HUES48 (cell line): ENCODE measurements at regions not wholly inside any gene's neighbourhood (a gene's known extent, or its start where the extent isn't known, plus 50 kb on each side); places are given as distances from the start of the nearest gene placed in this dataset.

Source experiments
- H3K27ac ChIP-seq: one replicate; pipeline ENCODE4 v1.7.0; 2013; ENCODE audit warnings: low read depth, low read length, inconsistent platforms
- H3K27me3 ChIP-seq: 2 replicates; pipeline ENCODE4 v1.6.1; 2013; ENCODE audit warnings: mild to moderate bottlenecking, low read length; ENCODE audit not compliant: control insufficient read depth, insufficient read depth
- H3K36me3 ChIP-seq: 2 replicates; pipeline ENCODE4 v1.6.1; 2013; ENCODE audit warnings: low read length; ENCODE audit not compliant: control insufficient read depth, insufficient read depth
- H3K4me1 ChIP-seq: 2 replicates; pipeline ENCODE4 v1.6.1; 2013; ENCODE audit warnings: mild to moderate bottlenecking, low read length; ENCODE audit not compliant: control insufficient read depth, insufficient read depth
- H3K4me3 ChIP-seq: 2 replicates; pipeline ENCODE4 v1.5.1; 2013; ENCODE audit warnings: mild to moderate bottlenecking, low read depth, low read length
- H3K9ac ChIP-seq: 2 replicates; pipeline ENCODE4 v1.6.1; 2013; ENCODE audit warnings: mild to moderate bottlenecking, low read depth, low read length, moderate library complexity
- H3K9me3 ChIP-seq: 2 replicates; pipeline ENCODE4 v1.6.1; 2013; ENCODE audit warnings: low read length; ENCODE audit not compliant: control insufficient read depth, insufficient read depth

DNA sequence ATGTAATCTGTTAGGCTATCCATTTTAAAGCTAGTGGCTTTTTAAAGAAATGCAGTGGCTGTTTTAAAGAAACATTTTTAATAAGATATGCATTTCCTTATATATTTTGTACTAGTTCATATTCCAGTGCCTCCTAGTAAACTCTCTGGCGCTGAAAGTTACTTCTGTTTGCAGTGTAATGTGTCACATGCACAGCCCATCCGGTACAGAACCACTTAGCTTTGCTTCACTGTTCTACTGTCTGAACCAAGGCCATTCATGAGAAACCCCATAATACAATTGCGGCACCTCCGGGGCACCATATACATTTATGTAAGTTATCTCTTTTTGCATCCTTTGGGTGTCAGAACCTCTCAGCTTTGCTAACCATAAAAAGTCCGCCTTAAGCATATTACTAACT is 114.6 kb upstream of the KCTD1 start:
- Histone ChIP-seq H3K27ac (no peak overlapping the region), H3K36me3 (no peaks in the 10 kb centered on the region), H3K9me3 (no peaks in the 10 kb centered on the region), H3K27me3 (peaks cover 21% of the 10 kb centered on the region), H3K4me3 (no peak overlapping the region), H3K9ac (no peak overlapping the region), H3K4me1 (peaks cover 6% of the 10 kb centered on the region)

DNA sequence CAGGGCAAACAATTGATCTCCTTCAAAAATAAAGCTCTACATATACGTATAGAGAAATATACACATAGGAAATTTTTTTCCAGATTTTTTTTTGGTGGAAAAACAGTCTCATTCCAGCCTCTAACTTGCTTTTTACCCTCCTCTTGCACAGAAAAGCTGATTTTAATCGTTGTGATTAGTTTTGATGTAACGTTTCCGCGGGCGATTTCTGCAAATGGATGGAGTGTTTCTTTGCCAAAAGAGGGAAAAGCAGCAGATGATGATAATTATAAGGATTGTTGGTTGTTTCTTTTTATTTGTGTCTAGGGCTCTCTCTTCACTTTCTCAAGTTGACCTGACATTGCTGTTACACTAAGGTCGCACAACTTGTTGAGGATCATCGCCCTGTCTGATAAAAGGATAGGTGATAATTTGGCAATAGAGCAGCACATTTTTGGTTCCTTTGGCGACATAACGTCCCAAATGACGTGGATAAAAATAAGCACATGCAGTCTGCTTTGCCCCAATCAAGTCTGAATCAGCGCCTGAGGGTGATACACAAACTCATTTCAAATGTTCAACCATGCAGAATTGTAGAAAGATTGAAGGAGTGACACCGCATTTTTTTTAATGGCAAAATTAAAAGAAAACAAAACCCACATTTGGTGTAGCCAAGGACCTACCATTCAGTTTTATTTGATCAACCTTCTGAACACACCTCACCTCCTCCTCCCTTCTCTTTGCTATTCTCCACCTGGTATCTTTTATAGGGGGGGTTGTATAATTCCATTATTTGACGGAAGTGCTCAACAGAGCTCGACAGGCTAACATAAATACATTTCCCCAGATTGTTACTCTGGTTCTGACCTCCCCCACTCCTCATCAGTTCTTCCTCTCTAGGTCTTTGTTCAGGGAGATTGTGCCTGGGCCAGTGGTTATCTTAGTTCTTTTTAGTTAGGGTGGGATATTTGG is 109.6 kb upstream of the KCTD1 start:
- no peaks in the 10 kb centered on the region for H3K9me3 ChIP-seq
- H3K36me3 ChIP-seq = no peaks in the 10 kb centered on the region
- peaks cover 49% of the 10 kb centered on the region for H3K27me3 ChIP-seq
- H3K9ac ChIP-seq = peak overlapping the region; percentile 60; the same call in 1 of the 2 replicates
- H3K4me1 ChIP-seq = peaks cover 32% of the 10 kb centered on the region
- no peak overlapping the region for H3K27ac ChIP-seq
- peak overlapping the region; percentile 89 for H3K4me3 ChIP-seq

DNA sequence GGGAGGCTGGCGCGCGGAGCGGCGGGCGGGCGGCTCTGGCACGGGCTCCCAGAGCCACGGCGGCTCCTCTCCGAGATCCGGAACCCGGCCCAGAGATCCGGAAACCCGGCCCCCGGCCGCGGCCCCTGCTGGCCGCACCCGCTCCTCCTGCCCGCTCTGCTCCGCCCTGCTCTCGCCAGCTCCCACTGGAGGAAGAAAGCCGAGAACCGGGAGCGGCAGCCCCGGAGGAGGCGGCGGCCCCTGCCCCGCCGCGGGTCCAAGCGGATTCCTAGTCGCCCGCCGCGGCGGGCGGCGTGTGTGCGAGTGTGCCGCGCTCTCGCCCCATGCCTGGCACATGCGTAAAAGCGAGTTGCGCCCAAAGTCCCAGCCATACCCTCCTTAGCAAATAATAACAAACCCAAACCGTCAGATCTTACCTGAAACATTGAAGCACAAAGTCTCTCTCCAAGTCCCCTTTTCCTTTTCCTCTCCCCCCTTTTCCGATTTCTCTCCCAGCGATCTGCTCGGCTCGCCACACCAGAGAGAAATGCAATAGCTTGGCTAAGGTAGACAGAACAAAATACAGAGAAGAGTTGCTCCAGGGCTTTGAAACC is 108.7 kb upstream of the KCTD1 start:
- Histone ChIP-seq H3K36me3 (no peaks in the 10 kb centered on the region), H3K4me3 (peak overlapping the region; percentile 89), H3K9me3 (no peaks in the 10 kb centered on the region), H3K27me3 (peaks cover 58% of the 10 kb centered on the region), H3K27ac (peak overlapping the region; percentile 84), H3K4me1 (peaks cover 41% of the 10 kb centered on the region), H3K9ac (peak overlapping the region; percentile 60)

DNA sequence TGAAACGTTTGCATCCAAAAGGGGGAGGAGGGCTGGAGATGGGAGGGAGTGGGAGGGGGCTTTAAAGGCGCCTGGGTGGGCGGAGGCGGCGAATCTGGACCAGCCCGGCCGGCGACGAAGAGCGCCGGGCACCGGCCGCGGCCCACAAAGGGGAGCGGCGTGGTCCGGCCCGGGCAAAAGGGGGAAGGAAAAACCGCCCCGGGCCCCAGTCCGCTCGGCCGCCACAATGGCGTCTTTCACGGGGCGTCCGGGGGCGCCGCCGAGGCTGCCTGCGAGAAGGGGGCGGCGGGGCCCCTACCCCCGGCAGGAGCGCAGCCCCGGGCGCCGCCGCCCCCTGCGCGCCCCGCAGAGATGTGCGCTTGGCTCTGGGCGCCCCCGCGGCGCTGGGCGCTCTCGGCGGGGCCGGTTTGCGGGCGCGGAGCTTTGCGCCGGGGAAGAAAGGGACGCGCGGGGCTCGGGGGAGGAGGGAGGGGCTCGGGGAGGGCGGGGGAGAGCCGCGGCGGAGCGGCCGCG is 108.1 kb upstream of the KCTD1 start:
- no peaks in the 10 kb centered on the region for H3K9me3 ChIP-seq
- no peaks in the 10 kb centered on the region for H3K36me3 ChIP-seq
- peaks cover 43% of the 10 kb centered on the region for H3K4me1 ChIP-seq
- peak overlapping the region; percentile 36; the same call in 1 of the 2 replicates for H3K9ac ChIP-seq
- peak overlapping the region; percentile 89 for H3K4me3 ChIP-seq
- peaks cover 62% of the 10 kb centered on the region for H3K27me3 ChIP-seq
- peak overlapping the region; percentile 84 for H3K27ac ChIP-seq

DNA sequence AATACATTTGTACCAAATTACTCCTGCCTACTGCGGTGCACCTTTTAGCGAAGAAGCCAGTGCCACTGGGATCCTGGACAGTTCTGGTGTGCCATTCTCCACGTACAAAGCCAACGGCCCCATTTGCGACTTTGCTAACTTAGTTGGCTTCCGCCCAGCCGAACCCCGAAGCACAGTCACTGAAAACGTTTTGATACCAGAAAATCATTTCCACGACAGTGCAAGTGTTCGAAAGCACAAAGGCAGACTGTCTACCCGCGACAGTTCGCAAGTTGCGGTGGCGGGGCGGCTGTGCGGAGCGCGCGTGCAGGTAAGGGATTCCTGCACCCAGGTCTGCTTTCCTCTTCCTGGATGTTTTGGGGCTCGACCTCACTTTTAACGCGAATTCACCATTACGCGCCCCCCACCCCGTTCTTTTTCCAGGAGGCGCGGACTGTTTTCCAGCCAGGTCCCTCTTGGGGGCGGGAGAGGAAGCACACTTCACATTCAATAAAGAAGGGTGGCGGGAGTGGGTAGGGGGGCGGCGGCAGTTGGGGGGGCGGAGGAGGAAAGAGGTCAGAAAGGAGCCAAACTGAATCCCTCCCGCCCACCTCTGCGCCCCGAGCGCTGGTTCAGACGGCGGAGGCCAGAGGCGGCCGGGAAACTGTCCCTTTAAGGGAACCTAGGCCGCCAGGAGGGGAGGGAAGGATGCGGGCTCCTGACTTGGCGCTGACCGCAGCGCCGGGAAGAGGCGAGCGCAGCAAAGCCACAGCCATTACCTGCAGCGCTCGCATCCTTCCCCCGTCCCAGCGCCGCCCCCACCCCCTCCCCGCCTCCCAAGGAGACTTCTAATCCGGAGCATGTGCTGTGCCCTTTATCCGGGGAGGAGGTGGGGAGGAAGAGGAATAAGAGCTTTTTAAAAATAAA is 107.4 kb upstream of the KCTD1 start:
- peak overlapping the region; percentile 84 for H3K27ac ChIP-seq
- H3K27me3 ChIP-seq = peaks cover 68% of the 10 kb centered on the region
- peak overlapping the region; percentile 89 for H3K4me3 ChIP-seq
- H3K36me3 ChIP-seq = no peaks in the 10 kb centered on the region
- H3K4me1 ChIP-seq = peaks cover 47% of the 10 kb centered on the region
- H3K9me3 ChIP-seq = no peaks in the 10 kb centered on the region
- 0 out of 2 replicates have a peak overlapping the region, but pooled peaks have one; percentile 36 for H3K9ac ChIP-seq

DNA sequence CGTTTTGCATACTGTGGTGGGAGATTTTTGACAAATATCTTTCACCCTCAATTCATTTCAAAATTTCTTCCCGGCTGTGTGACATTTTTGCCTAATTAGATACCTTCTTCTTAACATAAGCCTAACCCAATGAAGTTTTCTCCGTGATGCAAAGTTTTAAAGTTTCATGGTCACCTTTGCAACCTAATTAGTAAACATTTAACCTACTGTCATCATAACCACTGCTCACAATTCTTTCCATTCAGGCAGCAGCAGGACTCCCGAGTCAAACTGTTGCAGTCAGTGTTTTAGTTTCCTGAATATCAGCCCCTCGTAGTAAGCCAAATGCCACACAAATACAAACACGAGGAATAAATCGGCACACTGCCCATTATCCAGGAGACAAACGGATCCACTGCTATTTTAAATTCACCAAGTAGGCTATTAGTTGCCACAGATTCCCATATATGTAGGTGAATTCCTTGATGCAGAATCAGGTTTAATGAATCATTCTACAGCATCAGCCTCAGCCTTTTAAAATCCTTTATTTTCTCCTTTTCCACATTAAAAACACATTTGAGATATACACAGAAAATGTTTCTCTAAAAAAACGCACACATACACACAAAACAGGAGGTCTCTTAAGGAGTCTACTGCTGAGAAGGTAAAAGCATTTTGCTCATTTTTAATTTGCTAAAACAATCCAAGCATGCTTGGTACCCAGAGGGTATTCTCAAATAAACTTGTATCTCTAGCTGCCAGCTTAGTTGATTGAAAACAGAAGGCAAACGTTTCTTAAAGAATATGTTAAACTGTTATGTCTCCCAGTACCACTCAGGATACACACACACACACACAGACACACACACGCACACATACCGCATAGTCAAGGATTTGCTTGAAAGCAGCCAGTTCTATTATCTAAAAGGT is 106.5 kb upstream of the KCTD1 start:
- peak overlapping the region; percentile 89 for H3K4me3 ChIP-seq
- H3K27me3 ChIP-seq = peaks cover 77% of the 10 kb centered on the region

DNA sequence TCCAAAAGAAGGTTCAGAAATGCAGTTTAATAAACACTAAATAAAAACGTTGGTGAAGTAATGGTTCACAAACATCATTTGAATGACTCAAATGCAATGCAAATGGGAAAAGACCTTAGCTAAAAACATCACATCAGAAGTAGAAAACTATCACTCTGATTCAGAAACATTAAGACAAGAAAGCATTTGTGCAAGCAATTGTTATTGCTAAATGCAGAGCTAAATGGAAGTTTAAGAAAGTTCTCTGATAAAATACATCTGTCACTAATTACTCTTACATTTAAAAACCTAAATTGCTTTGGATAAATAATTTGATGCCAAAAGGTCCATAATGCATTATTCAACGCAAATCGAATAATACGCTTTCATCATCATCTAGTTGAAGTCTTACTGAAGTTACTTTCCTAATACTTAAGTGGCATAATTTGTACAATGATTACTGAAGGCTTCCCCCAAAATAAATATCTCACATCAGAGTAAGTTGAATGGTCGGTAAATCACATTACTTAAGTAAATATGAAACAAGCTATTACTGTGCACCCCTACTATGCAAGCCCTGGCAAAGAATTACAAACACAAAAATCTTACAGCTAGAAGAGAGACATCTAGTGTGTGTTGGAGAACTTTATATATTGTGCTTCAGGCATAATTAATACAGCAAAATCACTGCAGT is 105.7 kb upstream of the KCTD1 start:
- Histone ChIP-seq H3K27ac (no peak overlapping the region), H3K36me3 (no peaks in the 10 kb centered on the region), H3K9ac (no peak overlapping the region), H3K4me3 (no peak overlapping the region), H3K4me1 (peaks cover 54% of the 10 kb centered on the region), H3K27me3 (peaks cover 77% of the 10 kb centered on the region), H3K9me3 (no peaks in the 10 kb centered on the region)

More for the DNA sequence above, 106.5 kb upstream of the KCTD1 start:
- no peak overlapping the region for H3K9ac ChIP-seq
- H3K36me3 ChIP-seq = no peaks in the 10 kb centered on the region
- peaks cover 53% of the 10 kb centered on the region for H3K4me1 ChIP-seq
- H3K27ac ChIP-seq = no peak overlapping the region
- no peaks in the 10 kb centered on the region for H3K9me3 ChIP-seq

DNA sequence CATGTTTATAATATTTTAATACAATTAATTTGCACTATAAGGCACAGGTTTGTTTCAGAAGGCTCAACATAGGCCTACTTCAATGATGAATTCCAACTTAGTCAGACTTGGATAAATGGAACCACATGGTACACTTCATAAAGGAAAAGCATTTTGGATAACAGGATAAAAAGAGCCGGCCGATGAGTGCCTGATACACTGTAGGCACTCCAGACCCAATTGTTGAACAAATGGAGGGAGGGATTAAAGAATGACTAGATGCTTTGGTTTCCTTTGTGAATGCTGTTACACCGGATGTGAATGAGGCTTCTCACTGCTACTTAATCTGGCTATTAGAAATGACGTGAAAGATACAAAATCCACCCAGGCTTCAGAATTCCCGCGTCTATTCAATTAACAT is 104.1 kb upstream of the KCTD1 start:
- peaks cover 61% of the 10 kb centered on the region for H3K27me3 ChIP-seq
- no peak overlapping the region for H3K27ac ChIP-seq

DNA sequence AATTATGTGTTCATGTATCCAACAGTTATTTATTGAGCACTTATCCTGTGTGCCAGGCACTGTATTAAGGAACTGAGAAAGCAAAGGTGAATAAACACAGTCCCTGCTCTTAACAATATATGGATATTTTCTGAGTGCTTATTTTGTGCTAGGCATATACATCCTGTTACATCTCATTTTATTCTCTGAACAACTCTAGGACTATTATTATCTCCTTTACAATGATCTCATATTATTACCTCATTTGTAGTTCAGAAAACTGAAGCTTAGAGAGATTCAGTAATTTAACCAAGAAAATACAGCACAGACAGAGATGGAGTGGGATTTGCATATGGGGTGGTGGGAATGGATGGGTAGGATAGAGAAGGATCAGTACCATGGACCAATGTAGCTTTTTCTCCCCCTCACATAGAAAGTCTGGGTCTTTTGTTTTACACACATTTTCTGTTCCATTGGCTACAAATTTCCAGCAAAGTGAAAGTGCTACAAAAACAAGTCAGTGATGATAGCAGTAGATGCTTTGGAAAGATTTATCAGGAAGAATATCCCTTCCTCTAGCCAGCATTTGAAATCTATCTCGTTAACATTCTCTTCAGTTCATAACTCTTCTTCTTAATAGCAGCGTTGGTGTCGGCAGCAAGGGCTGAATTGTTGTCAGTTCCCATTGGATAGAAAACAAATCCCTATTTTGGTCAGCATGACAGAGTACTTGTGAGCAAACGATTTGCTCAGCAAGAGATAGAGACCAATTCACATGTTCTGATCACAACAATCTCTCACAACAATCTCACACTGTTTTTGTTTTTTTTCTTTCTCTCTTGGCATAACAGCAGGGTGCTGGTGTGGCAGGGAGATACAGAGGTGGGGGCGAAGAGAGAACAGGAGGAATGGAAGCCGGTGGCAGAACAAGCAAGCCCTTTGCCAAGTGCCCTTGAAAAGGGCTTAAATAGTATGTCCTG is 102.2 kb upstream of the KCTD1 start:
- Histone ChIP-seq H3K27ac (no peak overlapping the region), H3K27me3 (peaks cover 56% of the 10 kb centered on the region), H3K36me3 (no peaks in the 10 kb centered on the region), H3K9ac (no peak overlapping the region), H3K9me3 (no peaks in the 10 kb centered on the region), H3K4me1 (peaks cover 43% of the 10 kb centered on the region), H3K4me3 (no peak overlapping the region)

More for the DNA sequence above, 104.1 kb upstream of the KCTD1 start:
- Histone ChIP-seq H3K9me3 (no peaks in the 10 kb centered on the region), H3K4me3 (no peak overlapping the region), H3K36me3 (no peaks in the 10 kb centered on the region), H3K4me1 (peaks cover 44% of the 10 kb centered on the region), H3K9ac (no peak overlapping the region)
